ENCODE measurements at regions not wholly inside any gene's neighbourhood (a gene's known extent, or its start where the extent isn't known, plus 50 kb on each side); places are given as distances from the start of the nearest gene placed in this dataset.
A peak's percentile ranks its signal among the peaks of the same experiment; 100 is the strongest.

DNA sequence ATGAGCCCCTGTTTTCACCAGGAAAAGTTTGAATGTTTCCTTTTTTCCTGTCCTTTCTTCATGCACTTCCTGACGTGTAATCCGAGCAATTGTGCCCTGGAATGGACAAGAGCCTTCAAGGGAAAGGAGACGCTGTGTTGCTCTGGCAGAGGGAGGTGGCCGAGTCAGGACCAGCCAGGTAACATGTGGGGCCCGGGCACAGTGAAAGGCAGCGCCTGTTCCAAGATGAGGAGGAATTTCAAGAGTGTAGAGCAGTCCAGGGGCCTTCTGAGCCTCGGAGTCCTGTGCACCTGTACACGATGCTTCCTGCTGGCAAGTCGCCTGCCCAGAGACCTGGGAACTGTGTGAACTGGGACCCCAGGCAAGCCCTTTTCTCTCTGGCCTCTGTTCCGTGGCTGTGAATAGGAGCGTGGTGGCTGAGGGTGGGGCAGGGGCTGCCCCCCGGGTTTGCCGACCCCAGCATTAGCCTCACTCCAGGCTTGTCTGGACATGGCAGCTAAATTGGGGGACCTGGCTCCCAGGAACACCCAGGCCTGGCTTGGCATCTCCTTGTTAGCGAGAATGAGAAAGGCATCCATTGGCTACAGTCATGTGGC lies 92.0 kb downstream of the MYEOV start:
- no peak for DNase-seq
- no peak overlapping the region for H3K4me3 ChIP-seq
- WGBS, 2 donors, result 89 to 90% methylated on average over 2 to 9 of the region's 14 CpGs
- no peak overlapping the region for H3K27ac ChIP-seq
- H3K4me1 ChIP-seq, result peaks cover 0 to 9% (median 0%) of the 10 kb centered on the region in 3 donors
- H3K9me3 ChIP-seq, result peaks cover 0 to 20% (median 13%) of the 10 kb centered on the region in 3 donors
- H3K36me3 ChIP-seq, result no peaks in the 10 kb centered on the region
- intact Hi-C loops (cut with DNase I), result no loop called here
- no peak for TF ChIP-seq POLR2A (IDR thresholded peaks at IDR 0.05)
- TF ChIP-seq, protein P1, sequence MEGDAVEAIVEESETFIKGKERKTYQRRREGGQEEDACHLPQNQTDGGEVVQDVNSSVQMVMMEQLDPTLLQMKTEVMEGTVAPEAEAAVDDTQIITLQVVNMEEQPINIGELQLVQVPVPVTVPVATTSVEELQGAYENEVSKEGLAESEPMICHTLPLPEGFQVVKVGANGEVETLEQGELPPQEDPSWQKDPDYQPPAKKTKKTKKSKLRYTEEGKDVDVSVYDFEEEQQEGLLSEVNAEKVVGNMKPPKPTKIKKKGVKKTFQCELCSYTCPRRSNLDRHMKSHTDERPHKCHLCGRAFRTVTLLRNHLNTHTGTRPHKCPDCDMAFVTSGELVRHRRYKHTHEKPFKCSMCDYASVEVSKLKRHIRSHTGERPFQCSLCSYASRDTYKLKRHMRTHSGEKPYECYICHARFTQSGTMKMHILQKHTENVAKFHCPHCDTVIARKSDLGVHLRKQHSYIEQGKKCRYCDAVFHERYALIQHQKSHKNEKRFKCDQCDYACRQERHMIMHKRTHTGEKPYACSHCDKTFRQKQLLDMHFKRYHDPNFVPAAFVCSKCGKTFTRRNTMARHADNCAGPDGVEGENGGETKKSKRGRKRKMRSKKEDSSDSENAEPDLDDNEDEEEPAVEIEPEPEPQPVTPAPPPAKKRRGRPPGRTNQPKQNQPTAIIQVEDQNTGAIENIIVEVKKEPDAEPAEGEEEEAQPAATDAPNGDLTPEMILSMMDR (IDR thresholded peaks at IDR 0.05), result no peak
- peaks cover 0 to 8% (median 0%) of the 10 kb centered on the region in 4 donors for H3K27me3 ChIP-seq

DNA sequence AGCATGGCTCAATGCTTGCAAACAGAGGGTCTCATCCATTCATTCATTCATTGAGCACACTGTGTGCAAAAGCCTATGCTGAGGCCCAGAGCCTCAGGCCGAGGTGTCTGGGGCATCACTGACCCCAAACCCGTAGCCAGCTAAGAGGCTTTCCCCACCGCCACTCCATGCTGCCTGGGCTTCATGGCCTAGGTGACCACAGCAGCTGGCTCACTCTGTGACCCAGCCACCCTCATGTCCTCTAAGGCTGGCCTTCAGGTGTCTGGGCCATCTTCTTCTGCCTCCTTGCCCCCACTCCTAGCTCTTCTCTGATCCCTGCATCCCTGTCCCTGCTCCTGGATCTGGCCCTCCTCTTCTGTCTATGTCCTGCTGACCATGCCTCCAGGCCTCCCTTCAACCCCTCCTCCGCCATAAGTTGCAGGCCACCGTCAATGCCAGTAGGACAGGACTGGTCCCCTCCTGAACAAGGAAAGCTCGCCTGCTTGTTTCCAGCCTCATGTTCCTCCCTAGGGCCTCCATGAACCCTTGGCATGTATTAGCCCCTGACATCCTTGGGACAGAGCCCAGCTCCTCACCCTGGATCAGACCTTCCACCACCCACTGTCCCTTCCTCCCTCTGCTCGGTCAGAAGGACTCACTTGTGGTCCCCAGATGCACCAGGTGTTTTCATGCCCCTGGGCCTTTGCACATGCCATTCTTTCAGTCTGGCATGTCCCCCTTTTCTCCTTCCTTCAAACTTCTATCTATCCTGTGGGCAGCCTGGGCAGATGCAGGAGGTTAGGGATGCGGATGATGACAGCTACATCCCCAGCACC lies 92.8 kb downstream of the MYEOV start:
- Histone ChIP-seq H3K27me3 (peaks cover 0 to 13% (median 0%) of the 10 kb centered on the region in 4 donors), H3K4me1 (peaks cover 0 to 6% (median 0%) of the 10 kb centered on the region in 3 donors), H3K36me3 (no peaks in the 10 kb centered on the region), H3K27ac (no peak overlapping the region), H3K4me3 (no peak overlapping the region), H3K9me3 (peaks cover 0 to 20% (median 13%) of the 10 kb centered on the region in 3 donors)
- no peak for DNase-seq
- TF ChIP-seq, protein P1 (IDR thresholded peaks at IDR 0.05), result no peak
- no peak for TF ChIP-seq POLR2A (IDR thresholded peaks at IDR 0.05)
- 95 to 99% methylated on average over 5 to 8 of the region's 8 CpGs for WGBS, 2 donors
- intact Hi-C loops (cut with DNase I), result no loop called here

DNA sequence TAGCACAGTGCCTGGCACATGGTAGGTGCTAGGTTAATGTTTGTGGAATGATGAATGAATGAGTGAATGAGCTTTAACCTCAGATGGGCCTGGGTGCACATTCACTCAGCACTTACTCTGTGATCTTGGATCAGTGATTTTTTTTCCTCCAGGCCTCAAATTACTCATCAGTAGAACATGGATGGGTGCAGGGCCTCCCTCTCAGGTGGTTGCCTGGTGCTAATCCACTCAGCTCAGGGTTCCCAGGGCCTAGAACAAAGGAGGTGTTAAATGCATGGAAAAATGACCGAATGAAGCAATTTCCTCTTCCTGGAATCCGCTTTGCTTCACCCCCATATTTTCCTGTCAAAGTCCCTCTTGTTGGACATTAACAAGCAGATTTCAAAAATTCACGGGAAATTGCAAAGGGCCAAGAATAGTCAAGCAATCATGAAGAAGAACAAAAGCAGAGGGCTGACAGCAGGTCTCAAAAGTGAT lies 93.5 kb downstream of the MYEOV start:
- intact Hi-C loops (cut with DNase I), result no loop called here

DNA sequence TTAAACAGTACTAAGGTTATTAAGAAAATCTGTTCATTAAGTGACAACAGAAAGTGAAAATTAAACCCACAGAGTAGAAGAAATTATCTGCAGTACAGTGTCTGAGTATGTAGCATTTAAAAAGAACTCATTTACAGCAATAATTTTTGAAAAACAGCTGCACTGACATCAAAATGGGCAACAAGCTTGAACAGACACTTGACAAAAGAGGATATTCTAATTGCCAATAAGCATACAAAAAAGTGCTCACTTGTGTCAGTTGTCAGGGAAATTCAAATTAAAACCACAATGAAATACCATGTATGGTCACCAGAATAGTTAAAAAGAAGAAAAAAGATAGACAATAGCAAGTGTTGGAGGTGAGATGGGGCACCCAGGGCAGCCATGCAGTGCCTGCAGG lies 93.3 kb upstream of the LINC01488 start:
- TF ChIP-seq, protein P1 (IDR thresholded peaks at IDR 0.05), result no peak
- TF ChIP-seq POLR2A (IDR thresholded peaks at IDR 0.05), result no peak
- no peak overlapping the region for H3K27ac ChIP-seq
- H3K36me3 ChIP-seq, result no peaks in the 10 kb centered on the region
- peaks cover 0 to 20% (median 13%) of the 10 kb centered on the region in 3 donors for H3K9me3 ChIP-seq
- intact Hi-C loops (cut with DNase I), result no loop called here
- no peak overlapping the region for H3K4me3 ChIP-seq
- no peak for DNase-seq
- H3K4me1 ChIP-seq, result no peaks in the 10 kb centered on the region
- peaks cover 0 to 17% (median 0%) of the 10 kb centered on the region in 4 donors for H3K27me3 ChIP-seq

More for the DNA sequence above, 93.5 kb downstream of the MYEOV start:
- TF ChIP-seq, protein P1 (IDR thresholded peaks at IDR 0.05), result no peak
- no peak for TF ChIP-seq POLR2A (IDR thresholded peaks at IDR 0.05)
- H3K36me3 ChIP-seq, result no peaks in the 10 kb centered on the region
- 59 to 64% methylated on average over 3 of the region's 3 CpGs for WGBS, 2 donors
- H3K9me3 ChIP-seq, result peaks cover 0 to 20% (median 13%) of the 10 kb centered on the region in 3 donors
- no peak overlapping the region for H3K4me3 ChIP-seq
- no peak overlapping the region for H3K27ac ChIP-seq
- no peak for DNase-seq
- no peaks in the 10 kb centered on the region for H3K4me1 ChIP-seq
- H3K27me3 ChIP-seq, result peaks cover 0 to 17% (median 0%) of the 10 kb centered on the region in 4 donors

DNA sequence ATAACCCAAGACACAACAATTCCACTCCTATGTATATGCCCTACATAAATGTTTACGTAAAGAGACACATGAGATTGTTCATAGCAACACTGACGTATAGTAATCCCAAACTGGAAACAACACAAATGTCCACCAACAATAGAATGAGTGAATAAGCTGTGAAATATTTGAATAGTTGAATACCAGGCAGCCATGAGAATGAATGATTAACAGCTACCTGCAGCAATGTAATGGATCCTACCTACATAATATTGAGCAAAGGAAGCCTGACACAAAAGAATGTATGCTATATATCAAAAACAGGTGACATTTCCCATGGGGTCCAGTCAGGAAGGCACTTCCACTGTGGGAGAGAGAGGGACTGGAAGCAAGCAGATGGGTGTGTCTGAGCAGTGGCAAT lies 92.8 kb upstream of the LINC01488 start:
- H3K4me1 ChIP-seq, result no peaks in the 10 kb centered on the region
- H3K27ac ChIP-seq, result peak overlapping the region in 1 of 4 donors; percentile 36
- DNase-seq, result no peak
- peaks cover 0 to 20% (median 13%) of the 10 kb centered on the region in 3 donors for H3K9me3 ChIP-seq
- no peak for TF ChIP-seq POLR2A (IDR thresholded peaks at IDR 0.05)
- peaks cover 0 to 17% (median 0%) of the 10 kb centered on the region in 4 donors for H3K27me3 ChIP-seq
- H3K4me3 ChIP-seq, result no peak overlapping the region
- H3K36me3 ChIP-seq, result no peaks in the 10 kb centered on the region
- intact Hi-C loops (cut with DNase I), result no loop called here
- 17 to 32% methylated on average over 2 of the region's 2 CpGs for WGBS, 2 donors

Measured in esophagus squamous epithelium (tissue), 5 donors.